ENCODE measurements at regions not wholly inside any gene's neighbourhood (a gene's known extent, or its start where the extent isn't known, plus 50 kb on each side); places are given as distances from the start of the nearest gene placed in this dataset.

DNA sequence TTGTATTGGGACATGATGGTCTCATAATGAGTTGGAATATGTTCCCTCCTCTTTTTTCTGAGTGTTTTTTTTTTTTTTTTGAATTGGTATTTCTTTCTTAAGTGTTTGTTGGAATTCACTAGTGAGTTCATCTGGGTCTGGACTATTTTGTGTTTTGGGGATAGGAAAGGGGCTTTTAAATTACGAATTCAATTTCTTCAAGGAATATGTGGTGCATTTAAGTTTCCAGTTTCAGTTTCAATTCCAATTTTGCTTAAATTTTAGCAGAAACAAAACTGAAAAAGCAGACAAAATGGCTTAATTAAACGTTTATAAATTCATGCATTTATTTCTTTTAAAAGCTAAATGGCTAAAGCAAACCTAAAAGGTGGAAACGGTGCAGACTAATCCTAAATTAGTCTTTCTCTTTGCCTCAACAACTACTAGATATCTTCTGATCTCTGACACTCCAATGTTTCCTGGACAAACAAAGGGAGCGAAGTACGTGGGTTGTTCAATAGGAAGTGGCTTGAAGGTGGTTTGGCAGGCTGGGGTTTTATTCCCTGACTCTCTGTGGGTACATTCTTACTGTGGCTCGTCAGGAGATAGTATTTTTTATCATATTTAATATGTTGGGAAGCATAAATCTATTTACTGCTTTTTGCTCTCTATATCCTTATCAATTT, 50.0 kb upstream of the CORO2B start:
- DNase-seq: peak; percentile 60 to 87 (median 67)

Measured in suppressor macrophage treated with lipopolysaccharide for 1 hour (primary cell).